Glutamatergic neuron (in vitro differentiated cells): ENCODE measurements at regions not wholly inside any gene's neighbourhood (a gene's known extent, or its start where the extent isn't known, plus 50 kb on each side); places are given as distances from the start of the nearest gene placed in this dataset.

Experiments
- DNase-seq: peaks from one replicate; pipeline ENCODE4 v3.0.0; 2022
- H3K27ac Mint-ChIP-seq: one replicate; pipeline ENCODE4 v1.8.0; 2020; ENCODE audit warnings: mild to moderate bottlenecking, mixed read lengths, inconsistent platforms; ENCODE audit not compliant: unreplicated experiment
- H3K27me3 Mint-ChIP-seq: one replicate; pipeline ENCODE4 v1.8.0; 2020; ENCODE audit warnings: mild to moderate bottlenecking, moderate library complexity, mixed read lengths, inconsistent platforms; ENCODE audit not compliant: unreplicated experiment
- H3K36me3 Mint-ChIP-seq: one replicate; pipeline ENCODE4 v1.8.0; 2020; ENCODE audit warnings: mild to moderate bottlenecking, mixed read lengths, inconsistent platforms; ENCODE audit not compliant: unreplicated experiment
- H3K4me1 Mint-ChIP-seq: one replicate; pipeline ENCODE4 v1.8.0; 2020; ENCODE audit warnings: mild to moderate bottlenecking, low read depth, mixed read lengths, inconsistent platforms; ENCODE audit not compliant: unreplicated experiment
- H3K4me3 Mint-ChIP-seq: one replicate; pipeline ENCODE4 v1.8.0; 2020; ENCODE audit warnings: mild to moderate bottlenecking, mixed read lengths, inconsistent platforms; ENCODE audit not compliant: unreplicated experiment
- H3K9me3 Mint-ChIP-seq: one replicate; pipeline ENCODE4 v1.8.0; 2020; ENCODE audit warnings: mild to moderate bottlenecking, moderate library complexity, mixed read lengths, inconsistent platforms; ENCODE audit not compliant: unreplicated experiment
- CTCF ChIP-seq: fragments of 200-600 bp; sonication (generic); IDR thresholded peaks from one replicate; pipeline ENCODE4 v1.5.0; 2021; ENCODE audit not compliant: partially characterized antibody, unreplicated experiment

DNA sequence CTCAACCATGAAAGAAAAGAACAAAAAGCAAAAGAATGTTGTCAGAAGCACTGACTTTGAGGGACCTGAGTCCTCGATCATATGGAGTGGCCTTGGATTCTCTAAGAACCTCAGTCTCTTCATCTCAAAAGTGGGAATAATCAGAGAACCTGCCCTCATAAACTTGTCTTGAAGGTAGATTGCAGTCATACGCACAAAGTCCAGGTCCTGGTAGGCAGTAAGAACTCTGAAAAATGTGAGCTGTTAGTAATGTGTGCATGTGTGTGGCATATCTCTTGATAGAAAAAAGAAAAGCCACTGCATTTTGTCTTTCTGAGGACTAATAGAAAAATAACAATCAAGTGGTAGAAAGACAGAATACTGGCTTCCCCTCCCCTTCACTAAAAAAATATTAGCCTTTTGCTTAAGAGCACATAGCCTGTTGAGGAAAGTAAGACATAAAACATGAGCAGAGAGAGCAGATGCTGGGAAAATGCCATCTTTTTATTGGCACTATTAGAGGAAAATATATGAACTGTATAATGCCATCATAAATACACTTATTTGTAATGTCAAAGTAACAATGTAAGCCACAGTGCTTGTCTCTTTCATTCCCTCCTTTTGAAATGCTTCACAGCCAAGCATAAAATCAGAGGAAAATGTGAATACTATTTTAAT lies 205.1 kb upstream of the TBX3 start:
- H3K36me3 Mint-ChIP-seq, result no peaks in the 10 kb centered on the region
- H3K27me3 Mint-ChIP-seq, result no peaks in the 10 kb centered on the region
- no peak for DNase-seq
- no peaks in the 10 kb centered on the region for H3K4me1 Mint-ChIP-seq
- no peak for TF ChIP-seq CTCF
- no peak overlapping the region for H3K4me3 Mint-ChIP-seq
- no peaks in the 10 kb centered on the region for H3K9me3 Mint-ChIP-seq
- no peak overlapping the region for H3K27ac Mint-ChIP-seq

GRCh38 chr12:114888448-114888847 lies 204.5 kb upstream of the TBX3 start:
- Mint-ChIP-seq H3K4me1 (no peaks in the 10 kb centered on the region), H3K9me3 (no peaks in the 10 kb centered on the region), H3K36me3 (no peaks in the 10 kb centered on the region), H3K4me3 (no peak overlapping the region), H3K27me3 (no peaks in the 10 kb centered on the region), H3K27ac (no peak overlapping the region)
- DNase-seq, result no peak
- TF ChIP-seq CTCF, result no peak

GRCh38 chr12:114885501-114885900 lies 201.5 kb upstream of the TBX3 start:
- H3K9me3 Mint-ChIP-seq, result no peaks in the 10 kb centered on the region
- no peak overlapping the region for H3K27ac Mint-ChIP-seq
- no peaks in the 10 kb centered on the region for H3K27me3 Mint-ChIP-seq
- no peak overlapping the region for H3K4me3 Mint-ChIP-seq
- no peak for DNase-seq
- TF ChIP-seq CTCF, result no peak
- H3K4me1 Mint-ChIP-seq, result no peaks in the 10 kb centered on the region
- no peaks in the 10 kb centered on the region for H3K36me3 Mint-ChIP-seq

DNA sequence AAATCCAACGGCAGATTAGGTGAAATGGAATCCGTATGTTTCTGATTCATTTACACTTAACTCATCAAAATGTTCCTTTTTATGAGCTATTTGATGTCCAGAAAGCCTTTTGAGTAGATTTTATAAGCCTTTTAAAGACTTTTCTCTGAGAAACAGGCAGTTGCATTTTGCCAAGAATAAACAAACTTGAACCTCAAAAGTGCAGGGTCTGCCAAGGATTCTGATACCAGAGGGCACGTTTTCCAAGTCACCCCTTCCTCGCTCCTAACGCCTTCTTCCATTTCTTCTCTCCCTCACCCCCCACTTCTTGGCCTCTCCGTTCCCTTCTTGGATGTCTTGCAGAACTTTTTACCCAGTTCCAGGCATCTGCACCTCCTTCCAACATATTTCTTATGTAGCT lies 200.6 kb upstream of the TBX3 start:
- Mint-ChIP-seq H3K27ac (no peak overlapping the region), H3K9me3 (no peaks in the 10 kb centered on the region), H3K4me1 (no peaks in the 10 kb centered on the region), H3K27me3 (no peaks in the 10 kb centered on the region), H3K36me3 (no peaks in the 10 kb centered on the region), H3K4me3 (no peak overlapping the region)
- DNase-seq, result no peak
- no peak for TF ChIP-seq CTCF

DNA sequence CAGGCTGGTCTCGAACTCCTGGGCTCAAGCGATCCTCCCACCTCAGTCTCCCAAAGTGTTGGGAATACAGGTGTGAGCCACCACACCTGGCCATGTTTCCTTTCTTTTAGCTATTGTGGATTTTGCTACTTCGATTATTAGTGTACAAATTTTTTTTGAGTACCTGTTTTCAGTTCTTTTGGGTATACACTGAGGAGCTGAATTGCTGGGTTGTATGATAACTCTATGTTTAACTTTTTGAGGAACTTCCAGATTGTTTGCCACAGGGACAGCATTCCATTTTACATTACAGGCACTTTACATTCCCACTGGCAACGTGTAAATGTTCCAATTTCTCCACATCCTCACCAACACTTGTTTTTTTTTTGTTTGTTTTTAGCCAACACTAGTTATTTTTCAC lies 198.1 kb upstream of the TBX3 start:
- Mint-ChIP-seq H3K27ac (no peak overlapping the region), H3K27me3 (no peaks in the 10 kb centered on the region), H3K4me1 (no peaks in the 10 kb centered on the region), H3K4me3 (no peak overlapping the region), H3K9me3 (no peaks in the 10 kb centered on the region), H3K36me3 (no peaks in the 10 kb centered on the region)
- TF ChIP-seq CTCF, result no peak
- DNase-seq, result no peak
